HG02884 (cell line): ENCODE measurements at regions not wholly inside any gene's neighbourhood (a gene's known extent, or its start where the extent isn't known, plus 50 kb on each side); places are given as distances from the start of the nearest gene placed in this dataset.

ENCODE experiments used
- ATAC-seq: cut with Tn5 transposase; IDR thresholded peaks from one replicate; pipeline ENCODE4 v1.9.1; 2021; ENCODE audit warnings: mild to moderate bottlenecking, moderate library complexity; ENCODE audit not compliant: unreplicated experiment

GRCh38 chr6:156315146-156315545, 462.0 kb upstream of the ARID1B start:
- ATAC-seq = no peak

- no peak for ATAC-seq
Measured at GRCh38 chr6:156313037-156313436, 464.1 kb upstream of the ARID1B start.

- no peak for ATAC-seq
Measured at GRCh38 chr6:156311291-156311690, 465.9 kb upstream of the ARID1B start.

- no peak for ATAC-seq
Measured at GRCh38 chr6:156310701-156311100, 466.5 kb upstream of the ARID1B start.

GRCh38 chr6:156309017-156309416, 468.2 kb upstream of the ARID1B start:
- ATAC-seq = no peak

- no peak for ATAC-seq
Measured at GRCh38 chr6:156308604-156309003, 468.6 kb upstream of the ARID1B start.

GRCh38 chr6:156306531-156306930, 470.6 kb upstream of the ARID1B start:
- no peak for ATAC-seq

GRCh38 chr6:156283091-156283490, 494.1 kb upstream of the ARID1B start:
- ATAC-seq = no peak

GRCh38 chr6:156282087-156282486, 495.1 kb upstream of the ARID1B start:
- no peak for ATAC-seq

GRCh38 chr6:156281266-156281665, 495.9 kb upstream of the ARID1B start:
- no peak for ATAC-seq

- peak; percentile 49 for ATAC-seq
Measured at GRCh38 chr6:156280065-156280464, 497.1 kb upstream of the ARID1B start.

- ATAC-seq = peak; percentile 58
Measured at GRCh38 chr6:156279261-156279969, 497.8 kb upstream of the ARID1B start.

- ATAC-seq = no peak
Measured at GRCh38 chr6:156273065-156273711, 504.0 kb upstream of the ARID1B start.

GRCh38 chr6:156269751-156270369, 507.3 kb upstream of the ARID1B start:
- no peak for ATAC-seq

GRCh38 chr6:156268849-156269248, 508.3 kb upstream of the ARID1B start:
- no peak for ATAC-seq

- no peak for ATAC-seq
Measured at GRCh38 chr6:156262014-156262413, 515.2 kb upstream of the ARID1B start.

GRCh38 chr6:156260815-156261214, 516.4 kb upstream of the ARID1B start:
- no peak for ATAC-seq

GRCh38 chr6:156258981-156259380, 518.2 kb upstream of the ARID1B start:
- ATAC-seq = no peak

GRCh38 chr6:156256161-156256560, 521.0 kb upstream of the ARID1B start:
- no peak for ATAC-seq

GRCh38 chr6:156254240-156254639, 522.9 kb upstream of the ARID1B start:
- ATAC-seq = no peak

- no peak for ATAC-seq
Measured at GRCh38 chr6:156250593-156250992, 526.6 kb upstream of the ARID1B start.

- ATAC-seq = no peak
Measured at GRCh38 chr6:156242206-156242605, 535.0 kb upstream of the ARID1B start.
